ENCODE measurements at regions not wholly inside any gene's neighbourhood (a gene's known extent, or its start where the extent isn't known, plus 50 kb on each side); places are given as distances from the start of the nearest gene placed in this dataset.

GRCh38 chr21:38041493-38041892 lies 125.2 kb upstream of the KCNJ6 start:
- TF ChIP-seq, protein P1, sequence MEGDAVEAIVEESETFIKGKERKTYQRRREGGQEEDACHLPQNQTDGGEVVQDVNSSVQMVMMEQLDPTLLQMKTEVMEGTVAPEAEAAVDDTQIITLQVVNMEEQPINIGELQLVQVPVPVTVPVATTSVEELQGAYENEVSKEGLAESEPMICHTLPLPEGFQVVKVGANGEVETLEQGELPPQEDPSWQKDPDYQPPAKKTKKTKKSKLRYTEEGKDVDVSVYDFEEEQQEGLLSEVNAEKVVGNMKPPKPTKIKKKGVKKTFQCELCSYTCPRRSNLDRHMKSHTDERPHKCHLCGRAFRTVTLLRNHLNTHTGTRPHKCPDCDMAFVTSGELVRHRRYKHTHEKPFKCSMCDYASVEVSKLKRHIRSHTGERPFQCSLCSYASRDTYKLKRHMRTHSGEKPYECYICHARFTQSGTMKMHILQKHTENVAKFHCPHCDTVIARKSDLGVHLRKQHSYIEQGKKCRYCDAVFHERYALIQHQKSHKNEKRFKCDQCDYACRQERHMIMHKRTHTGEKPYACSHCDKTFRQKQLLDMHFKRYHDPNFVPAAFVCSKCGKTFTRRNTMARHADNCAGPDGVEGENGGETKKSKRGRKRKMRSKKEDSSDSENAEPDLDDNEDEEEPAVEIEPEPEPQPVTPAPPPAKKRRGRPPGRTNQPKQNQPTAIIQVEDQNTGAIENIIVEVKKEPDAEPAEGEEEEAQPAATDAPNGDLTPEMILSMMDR (IDR thresholded peaks at IDR 0.05; ENCODE audit: borderline replicate concordance, extremely low read depth, insufficient read depth) = no peak
- H3K36me3 ChIP-seq (ENCODE audit: control insufficient read depth in 2 of 3, insufficient read depth in 3 of 3, low read length in 3 of 3) = no peaks in the 10 kb centered on the region
- no peak for FAIRE-seq

GRCh38 chr21:38042246-38042645 lies 126.0 kb upstream of the KCNJ6 start:
- TF ChIP-seq, protein P1 (IDR thresholded peaks at IDR 0.05; ENCODE audit: borderline replicate concordance, extremely low read depth, insufficient read depth) = no peak
- no peaks in the 10 kb centered on the region for H3K4me1 ChIP-seq (ENCODE audit: control insufficient read depth in 2 of 3, insufficient read depth in 2 of 3, low read depth in 1 of 3, low read length in 3 of 3)
- DNase-seq = no peak
- no peaks in the 10 kb centered on the region for H3K27me3 ChIP-seq (ENCODE audit: control insufficient read depth, insufficient read depth, low read length)
- H3K4me3 ChIP-seq (ENCODE audit: low read length in 3 of 3) = no peak overlapping the region
- no peak overlapping the region for H3K27ac ChIP-seq (ENCODE audit: low read depth in 2 of 2, low read length in 2 of 2)
- no peaks in the 10 kb centered on the region for H3K9me3 ChIP-seq (ENCODE audit: control insufficient read depth in 2 of 3, insufficient read depth in 1 of 3, low read length in 3 of 3)
- no peak for FAIRE-seq
- intact Hi-C loops (cut with DNase I) = no loop called here
- no peaks in the 10 kb centered on the region for H3K36me3 ChIP-seq (ENCODE audit: control insufficient read depth in 2 of 3, insufficient read depth in 3 of 3, low read length in 3 of 3)
- H3K9ac ChIP-seq (ENCODE audit: low read length in 3 of 3) = no peak overlapping the region

More at GRCh38 chr21:38041493-38041892, 125.2 kb upstream of the KCNJ6 start:
- Histone ChIP-seq H3K4me1 (ENCODE audit: control insufficient read depth in 2 of 3, insufficient read depth in 2 of 3, low read depth in 1 of 3, low read length in 3 of 3) (no peaks in the 10 kb centered on the region), H3K4me3 (ENCODE audit: low read length in 3 of 3) (no peak overlapping the region), H3K27me3 (ENCODE audit: control insufficient read depth, insufficient read depth, low read length) (no peaks in the 10 kb centered on the region), H3K9ac (ENCODE audit: low read length in 3 of 3) (no peak overlapping the region), H3K27ac (ENCODE audit: low read depth in 2 of 2, low read length in 2 of 2) (no peak overlapping the region), H3K9me3 (ENCODE audit: control insufficient read depth in 2 of 3, insufficient read depth in 1 of 3, low read length in 3 of 3) (no peaks in the 10 kb centered on the region)
- intact Hi-C loops (cut with DNase I) = no loop called here
- no peak for DNase-seq

DNA sequence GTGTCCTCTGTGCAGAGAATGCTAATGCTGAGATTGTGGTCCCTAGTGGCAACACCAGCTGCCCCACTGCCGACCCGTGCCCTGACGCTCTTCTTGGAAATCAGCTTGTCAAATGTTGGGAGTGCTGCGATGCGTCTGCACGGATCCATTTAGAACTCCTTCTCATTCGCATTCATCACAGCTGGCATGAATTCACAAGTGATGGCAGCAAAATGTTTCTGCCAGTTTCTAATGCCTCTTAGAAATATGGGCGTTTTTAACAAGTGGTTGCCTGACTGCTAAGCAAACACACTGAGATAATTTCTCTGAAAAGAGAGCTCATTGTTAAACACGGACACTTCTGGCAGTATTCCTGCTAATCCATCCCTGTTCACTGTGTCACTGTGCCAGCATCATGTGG lies 131.9 kb upstream of the KCNJ6 start:
- Histone ChIP-seq H3K4me1 (ENCODE audit: control insufficient read depth in 2 of 3, insufficient read depth in 2 of 3, low read depth in 1 of 3, low read length in 3 of 3) (no peaks in the 10 kb centered on the region), H3K4me3 (ENCODE audit: low read length in 3 of 3) (no peak overlapping the region), H3K27me3 (ENCODE audit: control insufficient read depth, insufficient read depth, low read length) (no peaks in the 10 kb centered on the region), H3K36me3 (ENCODE audit: control insufficient read depth in 2 of 3, insufficient read depth in 3 of 3, low read length in 3 of 3) (no peaks in the 10 kb centered on the region), H3K9me3 (ENCODE audit: control insufficient read depth in 2 of 3, insufficient read depth in 1 of 3, low read length in 3 of 3) (no peaks in the 10 kb centered on the region), H3K27ac (ENCODE audit: low read depth in 2 of 2, low read length in 2 of 2) (no peak overlapping the region), H3K9ac (ENCODE audit: low read length in 3 of 3) (no peak overlapping the region)
- FAIRE-seq (no peak), DNase-seq (no peak)
- intact Hi-C loops (cut with DNase I) = no loop called here
- TF ChIP-seq, protein P1 (IDR thresholded peaks at IDR 0.05; ENCODE audit: borderline replicate concordance, extremely low read depth, insufficient read depth) = no peak

DNA sequence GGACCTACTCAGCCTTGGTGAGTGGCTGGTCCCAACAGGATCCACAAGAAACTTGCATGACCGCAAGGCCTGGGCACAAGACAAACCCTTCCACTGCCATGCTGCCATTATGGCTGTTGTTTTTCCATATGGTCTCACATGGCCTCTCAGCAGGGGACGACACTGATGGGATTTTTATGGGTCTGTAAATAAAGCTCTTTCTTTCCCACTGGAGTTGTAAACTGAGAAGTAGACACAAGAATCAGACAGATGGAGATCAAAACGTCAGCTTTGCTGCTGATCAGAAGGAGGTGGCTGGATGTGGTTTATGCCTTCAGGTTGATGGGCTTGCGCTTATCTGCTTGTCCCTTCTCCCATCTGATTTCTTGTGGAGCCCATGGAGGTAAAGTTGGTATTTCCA lies 138.1 kb upstream of the KCNJ6 start:
- no peaks in the 10 kb centered on the region for H3K9me3 ChIP-seq (ENCODE audit: control insufficient read depth in 2 of 3, insufficient read depth in 1 of 3, low read length in 3 of 3)
- no peaks in the 10 kb centered on the region for H3K27me3 ChIP-seq (ENCODE audit: control insufficient read depth, insufficient read depth, low read length)
- H3K27ac ChIP-seq (ENCODE audit: low read depth in 2 of 2, low read length in 2 of 2) = no peak overlapping the region
- DNase-seq (no peak), FAIRE-seq (no peak)
- H3K4me3 ChIP-seq (ENCODE audit: low read length in 3 of 3) = no peak overlapping the region
- TF ChIP-seq, protein P1 (IDR thresholded peaks at IDR 0.05; ENCODE audit: borderline replicate concordance, extremely low read depth, insufficient read depth) = no peak
- no peaks in the 10 kb centered on the region for H3K36me3 ChIP-seq (ENCODE audit: control insufficient read depth in 2 of 3, insufficient read depth in 3 of 3, low read length in 3 of 3)
- H3K4me1 ChIP-seq (ENCODE audit: control insufficient read depth in 2 of 3, insufficient read depth in 2 of 3, low read depth in 1 of 3, low read length in 3 of 3) = no peaks in the 10 kb centered on the region
- intact Hi-C loops (cut with DNase I) = no loop called here
- no peak overlapping the region for H3K9ac ChIP-seq (ENCODE audit: low read length in 3 of 3)
